ENCODE measurements at regions not wholly inside any gene's neighbourhood (a gene's known extent, or its start where the extent isn't known, plus 50 kb on each side); places are given as distances from the start of the nearest gene placed in this dataset.
"Not testable (repeated sequence)": the region's sequence is repeated elsewhere in the genome, so short reads cannot be mapped to it uniquely, and the experiment has no call there.

DNA sequence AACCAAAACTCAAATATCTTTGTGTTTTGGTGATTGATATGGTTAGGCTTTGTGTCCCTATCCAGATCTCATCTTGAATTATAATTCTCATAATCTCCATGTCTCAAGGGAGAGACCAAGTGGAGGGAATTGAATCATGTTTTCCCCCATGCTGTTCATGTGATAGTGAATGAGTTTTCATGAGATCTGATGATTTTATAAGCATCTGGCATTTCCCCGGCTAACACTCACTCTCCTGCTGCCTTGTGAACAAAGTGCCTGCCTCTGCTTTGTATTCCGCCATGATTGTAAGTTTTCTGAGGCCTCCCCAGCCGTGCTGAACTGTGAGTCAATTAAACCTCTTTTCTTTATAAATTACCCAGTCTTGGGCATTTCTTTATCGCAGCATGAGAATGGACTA is 419.5 kb downstream of the SH2D4B start:
- DNase-seq: no peak

DNA sequence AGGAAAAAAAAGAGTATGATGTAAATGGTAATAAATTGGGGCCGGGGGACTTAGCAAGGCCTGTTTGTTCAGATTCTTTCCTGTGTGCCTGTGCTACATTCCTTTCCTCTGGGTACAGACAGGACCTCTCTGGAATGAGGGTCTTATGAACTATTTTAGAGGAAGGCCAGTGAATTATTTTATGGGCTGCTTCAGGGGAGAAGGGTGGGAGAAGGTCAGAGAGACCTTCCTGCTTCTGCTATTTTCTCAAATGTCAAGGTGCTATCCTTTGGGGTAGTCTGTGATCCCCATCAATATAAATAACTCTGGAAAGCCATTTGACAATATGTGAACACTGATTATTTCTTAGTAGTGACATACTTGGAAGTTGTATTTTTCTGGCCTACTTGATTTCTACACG is 426.5 kb downstream of the SH2D4B start:
- no peak for DNase-seq

DNA sequence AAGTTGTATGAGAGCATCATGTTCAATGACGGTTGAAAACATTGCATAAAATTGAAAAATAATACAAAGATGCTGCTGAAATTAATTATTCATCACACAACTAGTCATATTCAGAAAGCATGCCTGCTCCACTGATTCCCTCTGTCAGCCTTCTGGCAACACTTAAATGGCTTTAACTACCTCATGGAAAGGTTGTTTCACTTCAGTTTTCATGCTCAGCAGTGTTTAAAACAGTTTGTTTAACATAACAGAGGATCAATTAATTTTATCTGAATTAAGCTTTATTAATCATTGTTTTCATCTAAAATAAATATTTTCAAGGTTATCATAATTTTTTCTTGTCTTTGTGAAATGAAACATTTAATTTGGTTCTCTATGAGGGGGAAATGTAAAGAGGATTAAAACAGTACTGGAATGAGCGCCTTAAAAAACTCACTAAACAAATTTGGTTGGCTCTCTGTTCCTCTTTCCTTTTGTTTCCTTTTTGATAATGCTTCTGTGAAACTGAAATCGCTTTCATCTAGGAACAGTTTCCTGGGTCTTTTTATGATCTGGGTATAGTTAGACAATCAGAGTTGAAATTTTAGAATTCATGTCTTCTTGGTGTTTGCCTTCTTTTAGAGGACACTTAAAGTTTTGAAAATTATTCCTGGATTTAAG is 427.4 kb downstream of the SH2D4B start:
- DNase-seq: no peak

DNA sequence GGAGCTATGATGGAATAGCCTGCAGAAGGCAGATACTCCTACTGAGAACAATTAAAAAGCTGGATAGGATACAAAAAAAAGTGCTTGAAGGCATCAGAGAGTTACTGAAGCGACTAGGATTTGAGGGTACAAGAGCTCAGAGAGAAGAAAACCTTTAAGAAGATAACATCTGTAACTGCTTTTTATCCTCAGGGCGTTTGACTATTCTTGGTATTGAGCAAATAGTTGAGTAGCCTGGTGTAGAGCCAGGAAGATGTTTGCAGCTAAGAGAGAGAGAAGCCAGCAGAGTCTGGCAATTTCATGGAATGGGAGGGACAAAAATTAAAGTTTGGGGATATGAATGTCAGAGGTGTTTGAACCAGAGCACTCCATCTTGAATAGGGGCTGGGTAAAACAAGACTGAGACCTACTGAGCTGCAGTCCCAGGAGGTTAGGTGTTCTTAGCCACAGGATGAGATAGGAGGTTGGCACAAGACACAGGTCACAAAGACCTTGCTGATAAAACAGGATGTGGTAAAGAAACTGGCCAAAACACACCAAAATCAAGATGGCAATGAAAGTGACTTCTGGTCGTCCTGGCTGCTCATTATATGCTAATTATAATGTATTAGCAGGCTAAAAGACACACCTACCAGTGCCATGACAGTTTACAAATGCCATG is 428.8 kb downstream of the SH2D4B start:
- DNase-seq: no peak

DNA sequence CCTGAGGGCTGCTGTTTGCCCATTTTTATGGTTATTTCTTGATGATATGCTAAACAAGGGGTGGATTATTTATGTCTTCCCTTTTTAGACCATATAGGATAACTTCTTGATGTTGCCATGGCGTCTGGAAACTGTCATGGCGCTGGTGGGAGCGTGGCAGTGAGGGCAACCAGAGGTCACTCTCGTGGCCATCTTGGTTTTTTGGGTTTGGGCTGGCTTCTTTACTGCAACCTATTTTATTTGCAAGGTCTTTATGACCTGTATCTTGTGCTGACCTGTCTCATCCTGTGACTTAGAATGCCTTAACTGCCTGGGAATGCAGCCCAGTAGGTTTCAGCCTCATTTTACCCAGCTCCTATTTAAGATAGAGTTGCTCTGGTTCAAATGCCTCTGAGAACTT is 429.7 kb downstream of the SH2D4B start:
- DNase-seq: not testable (repeated sequence)

DNA sequence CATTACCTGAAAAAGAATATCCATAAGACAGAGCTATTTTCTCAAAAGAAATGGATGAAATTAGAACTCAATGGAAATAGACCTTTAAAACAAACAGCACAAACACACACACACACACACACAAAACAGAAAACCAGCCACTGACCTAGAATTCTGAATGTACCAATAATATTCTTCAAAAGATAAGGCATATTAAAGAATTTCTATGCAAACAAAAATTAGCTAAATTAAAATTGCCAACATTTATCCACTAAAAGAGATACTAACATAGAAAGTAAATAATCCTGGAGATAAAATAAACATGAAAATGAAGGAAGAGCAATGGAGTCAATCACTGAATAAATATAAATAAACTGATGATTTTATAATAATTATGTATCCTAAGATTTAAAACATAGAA is 431.2 kb downstream of the SH2D4B start:
- no peak for DNase-seq

DNA sequence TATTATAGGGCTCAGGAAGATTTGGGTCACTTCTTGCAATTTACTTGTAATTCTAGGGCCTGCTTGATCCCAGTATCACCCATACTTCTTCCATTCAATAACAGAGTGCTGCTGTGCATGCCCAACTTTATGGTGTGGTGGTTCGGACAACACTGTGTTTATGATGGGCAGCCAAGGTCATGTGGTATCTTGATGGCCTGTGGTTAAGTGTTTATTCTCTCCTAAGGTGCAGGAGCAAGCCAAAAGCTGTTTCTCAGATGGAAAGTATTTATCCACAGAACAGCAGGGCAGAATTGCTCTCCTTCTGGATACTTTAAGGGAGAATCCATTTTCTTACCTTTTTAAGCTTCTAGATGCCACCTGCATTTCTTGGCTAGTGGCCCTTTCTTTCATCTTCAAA is 433.8 kb downstream of the SH2D4B start:
- DNase-seq: no peak

DNA sequence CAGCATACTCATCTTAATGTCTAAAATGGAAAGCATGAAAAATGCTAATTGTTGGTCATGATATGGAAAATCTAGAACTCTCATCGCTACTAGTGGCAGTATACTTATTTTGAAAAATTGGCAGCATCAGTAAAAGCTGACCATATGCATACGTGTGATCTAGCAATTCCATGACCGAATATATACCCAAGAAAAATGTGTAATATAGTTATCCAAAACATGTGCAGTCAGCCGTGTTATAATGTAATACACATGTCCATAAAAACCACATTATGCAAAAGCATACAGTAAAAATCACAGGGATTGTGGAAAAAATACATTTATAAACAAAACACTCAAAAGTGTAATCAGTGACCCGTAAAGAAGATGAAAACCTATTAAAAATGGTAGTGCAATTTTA is 439.0 kb downstream of the SH2D4B start:
- DNase-seq: no peak

DNA sequence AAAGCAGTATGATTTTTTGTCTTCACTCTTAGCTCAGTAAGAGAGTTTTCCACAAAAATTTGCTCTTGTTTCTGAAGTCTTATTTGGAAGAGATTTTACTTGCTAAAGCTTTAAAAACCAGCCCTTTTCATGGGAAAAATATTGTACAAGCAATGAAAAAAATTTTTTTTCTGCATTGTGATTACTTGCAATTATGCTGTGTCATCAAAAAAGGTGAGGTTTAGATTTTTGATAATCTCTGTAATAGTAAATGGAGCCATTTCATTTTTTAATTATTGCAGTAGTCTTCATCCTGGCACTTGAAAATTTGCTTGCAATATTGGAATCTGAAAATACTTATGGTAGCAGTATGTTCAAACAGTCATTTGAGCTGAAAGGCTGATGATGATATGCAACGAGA is 447.4 kb downstream of the SH2D4B start:
- no peak for DNase-seq

DNA sequence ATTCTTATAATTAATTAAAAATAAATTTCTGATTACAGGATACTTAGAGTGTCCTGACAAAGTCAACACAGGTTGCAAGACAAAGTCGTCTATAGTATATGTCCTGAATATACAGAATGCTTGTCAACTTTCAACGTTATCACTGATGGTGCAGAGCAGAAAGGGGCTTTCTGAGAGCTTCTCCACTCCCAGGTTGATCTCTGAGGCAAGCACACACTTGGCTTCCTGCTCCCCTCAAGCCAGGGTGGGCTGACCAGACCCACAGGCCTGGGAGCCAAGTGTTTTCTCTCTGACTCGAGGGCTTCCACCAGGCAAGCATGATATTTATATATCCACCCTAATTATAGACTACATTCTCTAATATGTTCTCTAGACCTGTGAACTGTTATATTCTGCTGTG is 448.9 kb downstream of the SH2D4B start:
- DNase-seq: no peak

DNA sequence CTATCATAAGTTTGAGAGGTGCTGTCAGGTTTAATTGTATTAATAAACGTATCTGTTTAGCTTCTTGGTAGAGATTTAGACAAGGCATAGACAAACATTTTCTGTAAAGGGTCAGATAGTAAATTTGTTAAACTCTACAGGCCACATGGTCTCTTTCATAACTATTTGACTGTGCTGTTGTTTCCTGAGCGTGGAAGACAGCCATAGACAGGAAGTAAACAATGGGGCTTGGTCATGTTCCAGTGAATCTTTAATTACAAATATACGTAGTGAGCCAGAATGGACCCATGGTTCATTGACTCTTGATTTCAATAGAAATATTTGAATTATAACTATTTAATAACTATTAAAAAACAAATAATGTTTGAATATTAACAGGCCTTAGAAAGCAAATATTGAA is 451.1 kb downstream of the SH2D4B start:
- DNase-seq: no peak

DNA sequence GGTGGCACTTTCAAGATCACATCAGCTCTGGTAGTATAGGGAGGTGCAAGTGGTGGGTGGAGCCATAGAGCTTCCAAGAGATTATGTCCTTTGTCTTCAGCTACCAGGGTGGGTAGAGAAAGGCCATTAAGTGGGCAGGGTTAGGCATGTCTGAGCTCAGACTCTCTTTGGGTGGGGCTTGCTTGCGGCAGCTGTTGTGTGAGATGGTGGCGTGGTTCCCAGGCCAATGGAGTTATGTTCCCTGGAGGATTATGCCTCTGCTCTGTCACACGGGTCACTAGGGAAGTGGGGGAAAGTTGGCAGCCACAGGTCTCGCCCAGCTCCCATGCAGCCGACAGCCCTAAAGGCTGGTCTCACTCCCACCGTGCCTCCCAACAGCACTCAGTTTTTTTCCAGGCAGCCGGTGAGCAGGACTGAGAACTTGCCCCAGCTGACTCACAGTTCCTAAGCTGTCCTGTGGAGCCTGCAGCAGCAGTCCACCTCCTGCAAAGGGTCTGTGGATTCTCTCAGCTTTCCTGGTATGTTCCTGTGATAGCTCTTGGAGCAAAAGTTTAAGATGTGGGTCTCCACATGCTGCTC is 459.0 kb downstream of the SH2D4B start:
- no peak for DNase-seq

DNA sequence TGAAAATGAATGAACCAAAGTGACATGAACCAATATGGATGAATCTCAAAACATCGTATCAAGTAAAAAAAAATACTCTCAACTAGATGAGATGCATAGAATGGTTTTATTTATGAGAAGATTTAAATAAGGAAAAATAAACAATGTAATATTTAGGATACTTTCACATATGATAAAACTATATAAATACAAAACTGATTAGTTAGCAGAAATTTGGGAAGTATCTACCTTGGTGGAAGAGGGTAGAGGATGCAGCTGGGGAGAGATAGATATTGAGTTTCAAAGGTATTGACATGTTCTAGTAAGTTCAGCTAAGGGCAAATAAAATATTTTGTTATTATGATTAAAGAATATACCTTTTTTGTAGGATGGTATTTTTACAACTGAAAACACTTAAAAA is 463.1 kb downstream of the SH2D4B start:
- no peak for DNase-seq

DNA sequence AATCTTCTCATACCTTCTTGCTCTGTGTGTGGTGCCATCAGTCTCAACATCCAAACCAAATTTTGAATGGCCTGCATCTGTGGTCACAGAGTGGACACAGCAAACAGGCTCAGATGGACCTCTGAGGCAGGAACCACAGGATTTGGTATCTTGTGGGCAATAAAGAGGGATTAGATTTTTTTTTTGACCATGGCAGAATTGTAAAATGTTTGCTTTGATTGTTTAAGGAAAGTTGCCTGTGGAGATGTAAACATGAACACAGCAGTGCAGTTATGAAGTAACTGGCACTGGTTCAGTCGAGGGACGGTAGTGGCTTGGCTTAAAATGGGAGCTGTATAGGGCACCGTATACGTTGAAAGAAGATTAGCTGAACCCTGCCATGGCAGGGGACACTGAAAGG is 464.7 kb downstream of the SH2D4B start:
- DNase-seq: no peak

DNA sequence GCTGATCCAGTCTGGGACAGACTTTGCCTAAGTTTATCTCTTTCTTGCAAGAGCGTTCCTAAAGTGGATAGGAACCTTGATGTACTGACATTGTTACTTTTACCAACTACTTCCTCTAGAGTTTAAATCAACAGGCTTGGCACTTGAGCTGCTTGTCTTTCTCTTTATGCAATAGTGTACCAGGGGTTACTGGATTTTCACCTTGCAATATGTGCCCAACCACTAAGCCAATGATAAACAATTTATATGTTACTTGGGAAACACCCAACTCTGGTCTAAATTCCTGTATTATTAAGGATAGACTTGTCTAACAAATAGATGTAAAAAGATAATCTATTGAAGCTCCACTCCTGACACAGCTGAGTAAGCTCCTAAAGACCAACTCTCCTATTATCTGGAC is 470.2 kb downstream of the SH2D4B start:
- no peak for DNase-seq

DNA sequence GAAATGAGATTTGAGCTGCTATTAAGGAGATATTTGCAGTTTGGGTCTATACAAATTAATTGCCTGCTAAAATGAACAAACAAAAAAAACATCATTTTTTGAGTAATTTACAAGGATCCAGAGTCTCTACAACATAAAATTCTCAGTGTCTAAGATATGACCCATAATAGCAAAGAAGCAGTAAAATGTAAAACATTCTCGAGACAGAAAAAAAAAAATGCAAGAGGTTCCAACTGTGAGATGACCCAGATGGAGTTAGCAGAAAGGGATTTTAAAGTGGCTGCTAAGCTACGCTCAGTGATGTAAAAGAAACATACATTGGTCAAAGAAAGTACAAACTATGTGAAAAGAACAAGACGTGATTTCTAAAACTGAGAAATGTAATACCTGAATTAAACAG is 471.0 kb downstream of the SH2D4B start:
- no peak for DNase-seq

DNA sequence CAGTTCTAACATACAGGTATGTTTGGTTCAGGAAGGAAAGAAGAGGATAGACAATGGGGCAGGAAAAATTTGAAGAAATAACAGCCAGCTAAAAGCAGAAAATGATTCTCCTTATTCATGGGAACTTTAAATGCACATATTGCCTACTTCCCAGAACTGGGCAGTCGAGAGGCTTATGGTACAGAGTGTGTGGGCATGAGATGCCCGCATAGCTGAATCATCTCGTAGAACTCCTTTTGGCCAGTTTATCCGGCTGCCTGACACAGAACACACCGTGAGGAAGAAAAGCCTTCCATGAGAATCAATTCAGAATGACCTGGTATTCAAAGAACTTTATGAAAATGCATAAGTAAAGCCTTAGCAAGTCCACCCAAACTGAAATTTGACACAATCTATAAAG is 471.6 kb downstream of the SH2D4B start:
- no peak for DNase-seq

DNA sequence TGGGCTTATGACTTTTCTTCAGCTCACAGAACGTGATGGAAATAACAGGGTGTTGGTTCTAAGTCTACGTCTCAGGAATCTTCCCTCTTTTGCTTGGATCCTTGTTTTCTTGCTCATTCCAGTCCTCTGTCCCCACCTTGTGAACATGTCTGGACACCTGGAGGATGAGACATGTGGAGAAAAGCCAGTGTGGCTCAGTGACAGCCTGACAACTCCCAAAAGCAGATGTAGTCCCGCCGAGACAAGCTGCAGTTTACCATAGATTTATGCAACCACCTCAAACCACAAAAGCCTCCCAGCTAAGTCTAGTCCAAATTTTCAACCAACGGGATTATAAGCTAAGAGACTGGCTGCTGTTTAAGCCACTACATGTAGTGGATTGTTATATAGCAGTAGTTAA is 476.1 kb downstream of the SH2D4B start:
- DNase-seq: no peak

DNA sequence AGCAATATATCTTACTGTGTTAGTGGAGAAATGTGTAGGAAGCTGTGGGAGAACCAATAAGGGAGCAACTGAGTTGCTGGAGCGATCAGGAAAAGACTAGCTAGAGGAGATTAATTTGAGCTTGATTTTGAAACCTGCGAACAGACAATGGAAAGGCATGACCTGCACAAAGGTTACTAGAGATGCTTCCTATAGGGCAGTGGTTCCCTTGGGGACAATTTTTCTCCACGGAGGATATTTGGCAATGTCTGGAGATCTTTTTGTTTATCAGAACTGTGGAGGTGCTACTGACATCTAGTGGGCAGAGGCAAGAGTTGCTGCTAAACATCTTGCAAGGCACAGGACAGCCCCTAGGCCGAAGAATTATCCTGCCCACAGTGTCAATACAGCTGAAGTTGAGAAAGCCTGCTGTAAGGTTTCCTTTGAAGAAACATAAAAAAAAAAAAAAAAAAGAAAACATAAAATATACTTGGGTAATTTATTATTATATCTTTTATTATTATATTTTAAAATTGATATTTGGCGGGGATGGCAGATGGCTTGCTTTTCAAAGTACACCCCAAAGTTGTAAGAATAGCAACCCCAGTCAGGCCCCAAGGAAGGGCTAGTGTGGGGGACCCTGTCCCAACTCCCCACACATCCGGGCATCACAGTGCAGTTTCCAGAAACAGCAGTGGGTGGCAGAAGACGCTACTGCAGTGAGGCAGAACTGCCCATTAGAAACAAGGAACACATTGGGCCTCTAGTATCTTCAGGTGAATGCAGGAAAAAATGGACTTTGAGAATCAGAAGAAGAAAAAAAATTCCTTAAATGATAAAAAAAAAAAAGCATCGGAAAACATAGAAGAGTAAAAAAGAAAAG is 481.6 kb downstream of the SH2D4B start:
- DNase-seq: no peak

DNA sequence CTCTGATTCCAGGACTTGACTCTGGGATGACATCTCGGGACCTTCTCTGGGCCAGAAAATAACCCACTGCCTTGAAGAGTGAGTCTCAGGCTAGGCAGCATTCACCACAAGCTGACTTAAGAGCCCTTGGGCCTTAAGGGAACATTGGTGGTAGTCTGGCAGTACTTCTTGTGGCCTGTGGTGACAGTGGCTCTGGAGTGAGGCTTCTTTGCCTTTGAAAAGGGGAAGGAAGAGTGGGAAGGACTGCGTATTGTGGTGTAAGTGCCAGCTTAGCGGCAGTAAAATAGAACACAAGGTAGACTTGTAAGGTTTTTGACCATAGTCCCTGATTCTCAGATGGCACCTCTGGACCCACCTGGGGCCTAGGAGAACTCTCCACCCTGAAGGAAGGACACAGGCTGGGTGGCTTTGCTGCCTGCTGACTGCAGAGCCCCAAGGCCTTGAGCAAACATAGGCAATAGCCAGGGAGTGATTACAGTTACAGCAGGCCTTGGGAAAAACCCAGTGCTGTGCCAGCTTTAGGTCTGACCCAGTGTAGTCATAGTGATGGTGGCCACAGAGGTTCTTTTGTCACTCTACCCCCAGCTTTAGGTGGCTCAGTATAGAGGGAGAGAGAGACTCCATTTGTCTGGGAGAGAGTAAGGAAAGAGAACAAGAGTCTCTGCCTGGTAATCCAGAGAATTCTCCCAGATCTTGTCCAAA is 483.9 kb downstream of the SH2D4B start:
- DNase-seq: no peak

DNA sequence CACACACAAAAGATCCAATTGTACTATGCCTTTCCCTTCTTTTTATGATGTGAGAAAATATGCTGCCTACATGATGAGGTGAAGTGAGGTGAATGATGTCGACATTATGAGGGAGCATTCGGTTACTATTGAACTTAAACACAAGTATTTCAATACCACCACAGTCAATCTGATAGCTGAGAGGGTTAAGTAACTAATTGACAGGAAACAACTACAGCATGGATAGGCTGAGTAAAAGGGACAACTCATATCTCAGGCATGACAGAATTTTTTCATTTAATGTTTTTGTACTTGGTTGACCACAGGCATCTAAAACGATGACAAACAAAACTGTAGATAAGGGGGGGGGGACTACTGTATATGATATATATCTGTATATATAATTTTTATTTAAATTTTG is 488.9 kb downstream of the SH2D4B start:
- DNase-seq: no peak

DNA sequence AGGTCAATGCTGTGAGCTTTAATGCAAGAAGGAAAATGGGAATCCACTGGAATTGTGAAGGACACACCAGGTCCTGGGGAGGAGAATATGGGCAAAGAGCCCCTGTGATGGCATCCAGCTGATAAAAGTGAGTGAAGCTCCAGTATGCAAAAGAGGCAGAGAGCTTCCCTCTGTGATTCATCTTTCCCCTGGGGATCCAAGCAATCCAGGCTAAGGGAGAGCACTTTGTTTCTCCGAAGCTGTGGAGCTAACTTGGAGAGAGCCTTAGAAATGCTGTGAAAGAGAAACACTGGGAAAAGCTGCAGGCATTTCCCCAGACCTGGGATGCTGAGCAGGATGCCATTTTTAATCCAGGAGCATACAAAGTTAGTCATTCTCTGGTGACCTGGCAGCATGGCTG is 489.5 kb downstream of the SH2D4B start:
- no peak for DNase-seq

DNA sequence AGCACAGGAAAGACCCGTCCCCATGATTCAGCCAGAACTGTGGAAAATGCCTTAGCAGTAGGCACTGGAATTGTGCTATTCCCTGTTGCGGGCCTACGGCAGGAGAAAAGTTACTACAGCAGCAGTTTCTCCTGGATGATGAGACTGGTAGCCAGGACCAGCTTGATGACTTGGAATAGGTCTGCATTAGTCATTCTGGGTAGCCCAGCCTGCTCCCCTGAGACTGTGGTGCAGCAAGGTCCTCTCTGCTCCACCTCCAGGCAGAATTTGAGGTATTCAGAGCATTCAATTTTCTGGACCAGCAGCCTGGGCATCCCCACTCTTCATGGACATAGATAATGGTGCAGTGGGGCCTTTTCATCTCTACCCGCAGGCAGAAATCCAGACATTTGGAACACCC is 490.0 kb downstream of the SH2D4B start:
- no peak for DNase-seq

Measured in activated CD8-positive, alpha-beta memory T cell treated with anti-CD3 and anti-CD28 coated beads, Interleukin-2, amount 50 U/mL, for 4 hours (primary cell).